HG03066 (cell line): ENCODE measurements at regions not wholly inside any gene's neighbourhood (a gene's known extent, or its start where the extent isn't known, plus 50 kb on each side); places are given as distances from the start of the nearest gene placed in this dataset.

Source experiments
- ATAC-seq: cut with Tn5 transposase; IDR thresholded peaks from one replicate; pipeline ENCODE4 v1.9.1; 2021; ENCODE audit warnings: low read depth; ENCODE audit not compliant: unreplicated experiment

- no peak for ATAC-seq
Measured at GRCh38 chr20:12605751-12606150, 403.0 kb upstream of the SPTLC3 start.

GRCh38 chr20:12610871-12611270 lies 397.9 kb upstream of the SPTLC3 start:
- no peak for ATAC-seq

GRCh38 chr20:12614764-12615163 lies 394.0 kb upstream of the SPTLC3 start:
- no peak for ATAC-seq

GRCh38 chr20:12617076-12617475 lies 391.7 kb upstream of the SPTLC3 start:
- no peak for ATAC-seq

GRCh38 chr20:12623870-12624269 lies 384.9 kb upstream of the SPTLC3 start:
- ATAC-seq = no peak

GRCh38 chr20:12627485-12627884 lies 381.3 kb upstream of the SPTLC3 start:
- ATAC-seq = no peak

- no peak for ATAC-seq
Measured at GRCh38 chr20:12638633-12639312, 370.0 kb upstream of the SPTLC3 start.

- no peak for ATAC-seq
Measured at GRCh38 chr20:12640251-12640650, 368.5 kb upstream of the SPTLC3 start.

GRCh38 chr20:12641619-12642018 lies 367.2 kb upstream of the SPTLC3 start:
- ATAC-seq = no peak

GRCh38 chr20:12644461-12644860 lies 364.3 kb upstream of the SPTLC3 start:
- no peak for ATAC-seq

GRCh38 chr20:12649234-12649633 lies 359.5 kb upstream of the SPTLC3 start:
- no peak for ATAC-seq

- no peak for ATAC-seq
Measured at GRCh38 chr20:12653642-12654041, 355.1 kb upstream of the SPTLC3 start.

- ATAC-seq = no peak
Measured at GRCh38 chr20:12659942-12660341, 348.8 kb upstream of the SPTLC3 start.

- no peak for ATAC-seq
Measured at GRCh38 chr20:12660918-12661317, 347.9 kb upstream of the SPTLC3 start.

GRCh38 chr20:12670301-12670700 lies 338.5 kb upstream of the SPTLC3 start:
- ATAC-seq = no peak

- ATAC-seq = no peak
Measured at GRCh38 chr20:12673352-12673751, 335.4 kb upstream of the SPTLC3 start.

- ATAC-seq = no peak
Measured at GRCh38 chr20:12677925-12678324, 330.8 kb upstream of the SPTLC3 start.

- no peak for ATAC-seq
Measured at GRCh38 chr20:12679447-12679846, 329.3 kb upstream of the SPTLC3 start.

GRCh38 chr20:12682613-12683012 lies 326.2 kb upstream of the SPTLC3 start:
- ATAC-seq = no peak

- ATAC-seq = no peak
Measured at GRCh38 chr20:12687476-12687875, 321.3 kb upstream of the SPTLC3 start.

GRCh38 chr20:12695937-12696336 lies 312.8 kb upstream of the SPTLC3 start:
- no peak for ATAC-seq

- no peak for ATAC-seq
Measured at GRCh38 chr20:12698817-12699216, 310.0 kb upstream of the SPTLC3 start.
